ENCODE measurements at regions not wholly inside any gene's neighbourhood (a gene's known extent, or its start where the extent isn't known, plus 50 kb on each side); places are given as distances from the start of the nearest gene placed in this dataset.

- Histone ChIP-seq H3K79me2 (ENCODE audit: insufficient read depth, low read length) (no peaks in the 10 kb centered on the region), H3K4me1 (ENCODE audit: insufficient read depth, low read length) (no peaks in the 10 kb centered on the region), H3K9ac (ENCODE audit: extremely low read depth, insufficient read length, low read length) (no peak overlapping the region), H3K27ac (ENCODE audit: insufficient read length, low read depth, low read length) (no peak overlapping the region), H3K18ac (ENCODE audit: insufficient read length, low read depth, low read length) (no peak overlapping the region), H3K27me3 (ENCODE audit: insufficient read depth, low read length) (no peaks in the 10 kb centered on the region), H3K9me3 (ENCODE audit: control insufficient read depth, low read depth, low read length) (no peaks in the 10 kb centered on the region), H4K5ac (ENCODE audit: insufficient read length, low read depth, low read length) (no peak overlapping the region), H2BK5ac (ENCODE audit: insufficient read length, low read length) (no peak overlapping the region), H3K14ac (ENCODE audit: insufficient read depth, low read length) (no peak overlapping the region), H2BK20ac (ENCODE audit: low read depth, low read length, poor library complexity, severe bottlenecking) (no peak overlapping the region), H2BK15ac (ENCODE audit: low read depth, low read length) (no peak overlapping the region), H4K8ac (replicated peaks; ENCODE audit: insufficient read length, low read depth, low read length) (no peak overlapping the region), H2AFZ (ENCODE audit: low read length) (no peak overlapping the region), H3K79me1 (ENCODE audit: insufficient read depth, low read depth, low read length, poor library complexity, severe bottlenecking) (no peaks in the 10 kb centered on the region), H4K91ac (ENCODE audit: insufficient read length, low read depth, low read length) (no peak overlapping the region), H3T11ph (ENCODE audit: low read length) (no peak overlapping the region), H2BK12ac (ENCODE audit: insufficient read length, low read depth, low read length) (no peak overlapping the region), H3K56ac (ENCODE audit: insufficient read length, low read depth, low read length) (no peak overlapping the region), H3K23me2 (ENCODE audit: insufficient read length, low read depth, low read length, poor library complexity, severe bottlenecking) (no peaks in the 10 kb centered on the region), H3K23ac (ENCODE audit: insufficient read length, low read depth, low read length) (no peak overlapping the region), H2BK120ac (ENCODE audit: low read depth, low read length, poor library complexity, severe bottlenecking) (no peak overlapping the region), H2AK5ac (ENCODE audit: insufficient read length, low read length) (no peak overlapping the region), H3K4ac (ENCODE audit: low read depth, low read length) (no peak overlapping the region), H3K4me2 (ENCODE audit: insufficient read depth, insufficient read length, low read length) (no peak overlapping the region), H4K20me1 (ENCODE audit: control insufficient read depth, insufficient read depth, insufficient read length) (no peaks in the 10 kb centered on the region)
- Mint-ChIP-seq H3K27ac (no peak overlapping the region), H3K27me3 (ENCODE audit: low read depth) (no peaks in the 10 kb centered on the region), H3K4me3 (no peak overlapping the region), H3K4me1 (peaks cover 4 to 5% of the 10 kb centered on the region in 2 experiments), H3K36me3 (ENCODE audit: insufficient read depth in 1 of 3, low read depth in 3 of 3) (peaks cover 0 to 4% (median 4%) of the 10 kb centered on the region in 3 experiments; a peak in 4 of 7 replicates), H3K9me3 (peaks cover 3 to 7% of the 10 kb centered on the region in 2 experiments; a peak in 2 of 5 replicates)
- no peak for DNase-seq
- no peak for TF ChIP-seq CTCF (conservative IDR thresholded peaks at IDR 0.05)
- no CpG with 5 or more reads among the region's 1 CpG for WGBS (ENCODE audit: extremely low coverage, insufficient read length, low lambda C conversion rate)
These were observed 256.5 kb upstream of the NECTIN3 start for GRCh38 chr3:110815008-110815583.

Data from H9 (cell line).